ENCODE measurements at regions not wholly inside any gene's neighbourhood (a gene's known extent, or its start where the extent isn't known, plus 50 kb on each side); places are given as distances from the start of the nearest gene placed in this dataset.

DNA sequence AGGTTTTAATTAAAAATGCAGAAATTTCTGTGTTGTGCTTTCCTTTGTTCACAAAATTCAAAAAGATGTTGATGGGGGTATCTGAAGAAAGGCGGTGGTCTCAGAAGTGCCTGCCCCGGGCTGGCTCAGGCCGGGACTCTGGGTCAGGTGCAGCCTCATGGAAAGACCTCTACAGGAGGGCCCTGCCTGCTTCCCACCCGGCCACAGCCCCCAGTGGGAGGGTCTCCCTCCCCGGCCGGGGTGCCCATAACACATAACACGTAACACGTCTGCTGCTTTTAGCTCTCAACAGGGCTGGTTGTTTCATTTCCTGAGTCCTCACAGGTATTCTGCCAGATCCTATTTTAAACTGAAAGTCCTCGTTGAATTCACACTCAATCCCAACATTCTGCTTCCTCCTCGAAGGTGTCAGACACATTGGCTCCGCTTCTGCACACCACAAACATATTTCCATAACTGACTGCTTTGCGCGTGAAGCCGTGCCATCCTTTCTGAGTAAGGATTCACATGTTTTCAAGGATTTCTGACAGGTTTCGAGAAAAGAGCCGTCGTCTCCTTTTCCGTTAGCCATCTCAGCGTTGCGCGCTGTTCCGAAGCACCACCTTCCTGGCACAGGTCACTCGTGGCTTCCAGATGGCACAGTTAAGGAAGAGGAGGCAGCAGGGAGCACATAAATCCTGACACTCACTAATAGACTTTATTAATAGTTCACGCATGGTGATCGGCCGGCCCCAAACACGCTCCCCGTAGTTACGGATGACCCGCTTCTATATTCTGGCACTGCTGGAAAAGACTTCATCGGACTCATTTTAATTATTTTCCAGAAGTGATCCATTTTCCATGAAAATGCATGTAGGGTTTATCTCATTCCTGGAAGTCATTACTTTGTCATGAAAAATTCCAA, 569.3 kb downstream of the BRD1 start:
- H3K4me3 ChIP-seq (ENCODE audit: low read depth, low read length), result no peak overlapping the region
- no peak for DNase-seq (ENCODE audit: low read depth)
- TF ChIP-seq, protein P1, sequence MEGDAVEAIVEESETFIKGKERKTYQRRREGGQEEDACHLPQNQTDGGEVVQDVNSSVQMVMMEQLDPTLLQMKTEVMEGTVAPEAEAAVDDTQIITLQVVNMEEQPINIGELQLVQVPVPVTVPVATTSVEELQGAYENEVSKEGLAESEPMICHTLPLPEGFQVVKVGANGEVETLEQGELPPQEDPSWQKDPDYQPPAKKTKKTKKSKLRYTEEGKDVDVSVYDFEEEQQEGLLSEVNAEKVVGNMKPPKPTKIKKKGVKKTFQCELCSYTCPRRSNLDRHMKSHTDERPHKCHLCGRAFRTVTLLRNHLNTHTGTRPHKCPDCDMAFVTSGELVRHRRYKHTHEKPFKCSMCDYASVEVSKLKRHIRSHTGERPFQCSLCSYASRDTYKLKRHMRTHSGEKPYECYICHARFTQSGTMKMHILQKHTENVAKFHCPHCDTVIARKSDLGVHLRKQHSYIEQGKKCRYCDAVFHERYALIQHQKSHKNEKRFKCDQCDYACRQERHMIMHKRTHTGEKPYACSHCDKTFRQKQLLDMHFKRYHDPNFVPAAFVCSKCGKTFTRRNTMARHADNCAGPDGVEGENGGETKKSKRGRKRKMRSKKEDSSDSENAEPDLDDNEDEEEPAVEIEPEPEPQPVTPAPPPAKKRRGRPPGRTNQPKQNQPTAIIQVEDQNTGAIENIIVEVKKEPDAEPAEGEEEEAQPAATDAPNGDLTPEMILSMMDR (IDR thresholded peaks at IDR 0.05; ENCODE audit: control insufficient read depth, extremely low read depth, insufficient read depth), result no peak

DNA sequence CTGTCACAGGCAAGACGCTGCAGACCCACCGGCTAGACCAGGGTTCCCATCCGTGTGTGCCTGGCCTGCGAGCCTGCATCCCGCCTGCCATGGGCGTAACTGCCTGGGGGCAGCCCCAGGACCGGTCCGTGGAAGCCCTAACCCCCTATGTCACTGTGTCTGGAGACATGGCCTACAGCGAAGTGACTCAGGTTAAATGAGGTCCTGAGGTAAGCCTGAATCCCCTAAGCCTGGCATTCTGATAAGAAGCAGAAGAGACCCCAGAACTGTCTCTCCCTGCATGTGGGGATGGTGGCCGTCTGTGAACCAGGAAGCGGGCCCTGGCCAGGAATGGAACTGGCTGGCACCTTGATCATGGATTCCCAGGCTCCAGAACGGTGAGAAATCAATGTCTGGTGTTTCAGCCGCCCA, 570.1 kb downstream of the BRD1 start:
- no peak for DNase-seq (ENCODE audit: low read depth)
- no peak overlapping the region for H3K4me3 ChIP-seq (ENCODE audit: low read depth, low read length)
- TF ChIP-seq, protein P1 (IDR thresholded peaks at IDR 0.05; ENCODE audit: control insufficient read depth, extremely low read depth, insufficient read depth), result no peak

DNA sequence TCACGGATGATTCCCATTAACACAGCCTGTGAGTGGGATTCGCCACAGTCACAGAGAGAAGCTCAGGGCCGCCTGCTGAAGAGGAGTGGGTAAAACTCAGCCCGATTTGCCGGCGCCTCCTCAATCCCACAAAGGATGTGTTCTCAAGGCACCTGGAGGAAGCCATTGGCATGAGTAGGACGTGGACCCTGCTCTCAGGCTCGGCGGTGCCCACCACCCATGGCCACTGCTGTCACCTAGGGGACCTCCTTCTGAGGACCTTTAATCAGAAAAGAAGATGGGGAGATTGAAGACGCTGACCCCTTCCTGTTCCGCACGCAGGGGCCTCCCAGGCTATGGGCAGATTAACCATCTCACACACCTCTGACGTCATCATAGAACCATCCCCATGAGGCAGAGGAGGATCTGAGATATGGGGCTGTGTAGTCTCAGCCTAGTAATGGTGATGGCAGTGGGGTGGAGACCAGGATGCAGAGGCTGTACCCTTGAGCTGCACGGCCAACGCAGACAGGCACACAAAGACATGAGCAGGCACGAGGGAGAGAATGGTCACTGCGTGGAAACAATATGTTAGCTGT, 571.8 kb downstream of the BRD1 start:
- no peak overlapping the region for H3K4me3 ChIP-seq (ENCODE audit: low read depth, low read length)
- no peak for DNase-seq (ENCODE audit: low read depth)
- TF ChIP-seq, protein P1 (IDR thresholded peaks at IDR 0.05; ENCODE audit: control insufficient read depth, extremely low read depth, insufficient read depth), result no peak

DNA sequence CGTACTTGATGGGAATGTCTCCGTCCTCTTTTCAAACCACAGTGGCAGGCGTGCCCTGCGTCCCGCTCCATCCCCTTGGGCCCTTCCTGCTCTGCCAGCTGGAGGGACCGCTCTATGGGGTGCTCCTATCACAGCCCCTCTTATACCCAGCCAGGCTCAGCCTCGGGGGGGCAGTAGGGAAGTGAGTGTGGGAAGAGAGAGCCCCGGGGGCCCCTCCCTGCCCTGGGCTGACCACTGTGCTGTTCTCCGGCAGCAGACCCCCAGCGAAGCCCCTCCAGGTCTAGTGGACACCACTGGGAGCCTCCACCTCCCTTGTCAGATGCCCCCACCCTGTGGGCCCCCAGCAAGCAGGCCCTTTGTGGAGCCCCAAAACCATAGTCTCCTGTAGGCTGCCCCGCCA, 572.5 kb downstream of the BRD1 start:
- no peak overlapping the region for H3K4me3 ChIP-seq (ENCODE audit: low read depth, low read length)
- TF ChIP-seq, protein P1 (IDR thresholded peaks at IDR 0.05; ENCODE audit: control insufficient read depth, extremely low read depth, insufficient read depth), result no peak
- no peak for DNase-seq (ENCODE audit: low read depth)

DNA sequence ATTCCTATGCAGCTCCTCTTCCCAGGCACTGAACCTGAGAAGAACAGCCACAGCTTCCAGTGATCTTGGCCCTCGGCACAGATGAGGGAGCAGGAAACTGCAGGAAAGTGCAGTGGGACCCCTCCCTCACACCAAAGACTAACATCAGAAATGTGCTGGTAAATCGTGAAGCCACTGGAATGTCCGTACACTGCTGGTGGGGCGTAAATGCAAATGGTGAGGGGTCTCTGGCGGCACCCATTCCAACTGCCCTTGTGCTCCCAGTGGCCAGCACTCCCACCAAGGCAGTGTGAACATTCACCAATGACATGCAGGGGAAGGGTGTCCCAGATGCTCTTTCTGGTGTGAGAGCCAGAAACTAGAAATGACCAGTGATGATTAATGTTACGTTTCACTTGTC, 574.0 kb downstream of the BRD1 start:
- TF ChIP-seq, protein P1 (IDR thresholded peaks at IDR 0.05; ENCODE audit: control insufficient read depth, extremely low read depth, insufficient read depth), result no peak
- no peak overlapping the region for H3K4me3 ChIP-seq (ENCODE audit: low read depth, low read length)
- no peak for DNase-seq (ENCODE audit: low read depth)

DNA sequence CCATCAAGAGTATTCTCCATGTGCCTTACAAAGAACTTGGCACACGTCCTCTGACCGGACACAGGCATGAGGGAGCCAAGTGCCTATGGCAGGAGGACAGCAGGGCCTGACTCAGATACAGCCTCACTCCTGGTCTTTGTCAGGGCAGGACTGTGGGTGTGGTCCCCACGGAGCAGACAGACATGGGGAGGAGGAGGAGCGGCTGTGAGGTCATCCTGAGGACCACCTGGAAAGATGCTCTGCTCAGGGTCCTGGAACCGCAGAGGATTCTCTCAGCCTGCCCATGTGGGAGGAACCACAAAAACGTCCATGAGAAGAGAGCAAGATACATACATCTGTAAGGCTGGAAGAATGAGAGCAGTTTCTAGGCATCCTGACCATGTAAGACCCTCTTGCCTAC, 576.3 kb downstream of the BRD1 start:
- no peak for DNase-seq (ENCODE audit: low read depth)

More for the DNA sequence above, 576.3 kb downstream of the BRD1 start:
- H3K4me3 ChIP-seq (ENCODE audit: low read depth, low read length), result no peak overlapping the region
- TF ChIP-seq, protein P1 (IDR thresholded peaks at IDR 0.05; ENCODE audit: control insufficient read depth, extremely low read depth, insufficient read depth), result no peak
